Tibial artery (tissue), 4 donors: ENCODE measurements at regions not wholly inside any gene's neighbourhood (a gene's known extent, or its start where the extent isn't known, plus 50 kb on each side); places are given as distances from the start of the nearest gene placed in this dataset.

Experiments used
- DNase-seq, 2 donors: peaks; one replicate each; pipeline ENCODE4 v3.0.0-alpha.2; 2019
- H3K27ac ChIP-seq, 2 donors: fragments of 200-600 bp; sonication (generic) in 1 of 2; 1 replicate in 1 of 2; 2 replicates in 1 of 2; pipeline ENCODE4 v1.5.1; 2018 to 2019; ENCODE audit warnings: mild to moderate bottlenecking in 1 of 2
- H3K27me3 ChIP-seq, 2 donors: fragments of 200-600 bp; sonication (generic) in 1 of 2; one replicate each; pipeline versions ENCODE4 v1.5.1 to v1.6.0; 2016 to 2019
- H3K36me3 ChIP-seq, 3 donors: fragments of 200-600 bp; sonication (generic) in 2 of 3; one replicate each; pipeline ENCODE4 v1.5.1; 2016 to 2019; ENCODE audit warnings: mild to moderate bottlenecking in 2 of 3
- H3K4me1 ChIP-seq, 4 donors: fragments of 200-600 bp; sonication (generic) in 2 of 4; 1 replicate in 3 of 4; 2 replicates in 1 of 4; pipeline ENCODE4 v1.5.1; 2016 to 2019
- H3K4me3 ChIP-seq, 2 donors: fragments of 200-600 bp; sonication (generic) in 1 of 2; 1 replicate in 1 of 2; 2 replicates in 1 of 2; pipeline ENCODE4 v1.5.1; 2018 to 2019; ENCODE audit warnings: mild to moderate bottlenecking in 2 of 2
- H3K9me3 ChIP-seq, 3 donors: fragments of 200-600 bp; sonication (generic) in 1 of 3; one replicate each; pipeline ENCODE4 v1.5.1; 2016 to 2019
- intact Hi-C: fragments of 100-400 bp; cut with DNase I; formaldehyde crosslinking; loops from one replicate; pipeline ENCODE4 v1.15.0; 2023; ENCODE audit warnings: low total_unique reads
- TF ChIP-seq, protein P1 (sequence below), 2 experiments: fragments of 200-600 bp in 1 of 2; fragments of 450-650 bp in 1 of 2; IDR thresholded peaks; one replicate each; pipeline ENCODE4 v1.5.1; 2017 to 2019; ENCODE audit warnings: antibody characterized with exemption in 2 of 2, mild to moderate bottlenecking in 1 of 2, moderate library complexity in 1 of 2

GRCh38 chr15:35691173-35691761 lies 145.3 kb upstream of the DPH6 start:
- H3K4me1 ChIP-seq: peaks cover 0 to 47% (median 24%) of the 10 kb centered on the region in 4 donors
- no peaks in the 10 kb centered on the region for H3K27me3 ChIP-seq
- H3K27ac ChIP-seq: peak overlapping the region; percentile 77 to 79
- H3K36me3 ChIP-seq: no peaks in the 10 kb centered on the region
- DNase-seq: no peak
- no peak overlapping the region for H3K4me3 ChIP-seq
- TF ChIP-seq, protein P1, sequence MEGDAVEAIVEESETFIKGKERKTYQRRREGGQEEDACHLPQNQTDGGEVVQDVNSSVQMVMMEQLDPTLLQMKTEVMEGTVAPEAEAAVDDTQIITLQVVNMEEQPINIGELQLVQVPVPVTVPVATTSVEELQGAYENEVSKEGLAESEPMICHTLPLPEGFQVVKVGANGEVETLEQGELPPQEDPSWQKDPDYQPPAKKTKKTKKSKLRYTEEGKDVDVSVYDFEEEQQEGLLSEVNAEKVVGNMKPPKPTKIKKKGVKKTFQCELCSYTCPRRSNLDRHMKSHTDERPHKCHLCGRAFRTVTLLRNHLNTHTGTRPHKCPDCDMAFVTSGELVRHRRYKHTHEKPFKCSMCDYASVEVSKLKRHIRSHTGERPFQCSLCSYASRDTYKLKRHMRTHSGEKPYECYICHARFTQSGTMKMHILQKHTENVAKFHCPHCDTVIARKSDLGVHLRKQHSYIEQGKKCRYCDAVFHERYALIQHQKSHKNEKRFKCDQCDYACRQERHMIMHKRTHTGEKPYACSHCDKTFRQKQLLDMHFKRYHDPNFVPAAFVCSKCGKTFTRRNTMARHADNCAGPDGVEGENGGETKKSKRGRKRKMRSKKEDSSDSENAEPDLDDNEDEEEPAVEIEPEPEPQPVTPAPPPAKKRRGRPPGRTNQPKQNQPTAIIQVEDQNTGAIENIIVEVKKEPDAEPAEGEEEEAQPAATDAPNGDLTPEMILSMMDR (IDR thresholded peaks at IDR 0.05): no peak
- H3K9me3 ChIP-seq: no peaks in the 10 kb centered on the region
- intact Hi-C loops: no loop called here

- Histone ChIP-seq H3K27me3 (no peaks in the 10 kb centered on the region), H3K36me3 (no peaks in the 10 kb centered on the region), H3K4me3 (no peak overlapping the region), H3K9me3 (no peaks in the 10 kb centered on the region), H3K4me1 (peaks cover 0 to 54% (median 25%) of the 10 kb centered on the region in 4 donors), H3K27ac (peak overlapping the region; percentile 77 to 79)
- TF ChIP-seq, protein P1 (IDR thresholded peaks at IDR 0.05): no peak
- DNase-seq: no peak
- intact Hi-C loops: no loop called here
These were observed 146.2 kb upstream of the DPH6 start for GRCh38 chr15:35691891-35692867.

GRCh38 chr15:35693286-35693685 lies 147.3 kb upstream of the DPH6 start:
- Histone ChIP-seq H3K4me1 (peaks cover 0 to 66% (median 34%) of the 10 kb centered on the region in 4 donors), H3K4me3 (no peak overlapping the region), H3K27me3 (no peaks in the 10 kb centered on the region), H3K27ac (peak overlapping the region; percentile 77 to 79), H3K9me3 (no peaks in the 10 kb centered on the region), H3K36me3 (no peaks in the 10 kb centered on the region)
- intact Hi-C loops: no loop called here
- TF ChIP-seq, protein P1 (IDR thresholded peaks at IDR 0.05): no peak
- no peak for DNase-seq

DNA sequence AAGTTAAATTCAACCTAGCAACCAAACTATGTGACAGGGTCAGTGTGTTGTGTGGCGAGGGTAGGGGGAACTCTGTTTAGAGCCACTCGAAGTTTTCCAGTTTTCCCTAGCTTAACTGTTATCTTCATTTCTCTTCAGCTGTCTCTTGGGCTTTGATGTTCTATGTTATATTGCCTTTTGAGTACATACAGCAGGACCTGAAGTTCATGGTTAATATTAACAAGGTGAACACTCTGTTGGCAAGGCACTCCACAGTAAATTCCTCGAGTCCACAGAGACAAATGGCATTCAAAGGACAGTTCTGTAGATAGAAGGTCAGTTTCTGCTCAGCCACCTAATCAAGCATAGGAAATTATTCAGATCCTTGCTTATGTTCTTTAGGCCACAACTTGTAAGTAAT lies 147.9 kb upstream of the DPH6 start:
- Histone ChIP-seq H3K36me3 (no peaks in the 10 kb centered on the region), H3K4me1 (peaks cover 0 to 69% (median 37%) of the 10 kb centered on the region in 4 donors), H3K27me3 (no peaks in the 10 kb centered on the region), H3K4me3 (no peak overlapping the region), H3K9me3 (no peaks in the 10 kb centered on the region), H3K27ac (peak overlapping the region; percentile 77 to 79)
- no peak for DNase-seq
- intact Hi-C loops: no loop called here
- TF ChIP-seq, protein P1 (IDR thresholded peaks at IDR 0.05): no peak

DNA sequence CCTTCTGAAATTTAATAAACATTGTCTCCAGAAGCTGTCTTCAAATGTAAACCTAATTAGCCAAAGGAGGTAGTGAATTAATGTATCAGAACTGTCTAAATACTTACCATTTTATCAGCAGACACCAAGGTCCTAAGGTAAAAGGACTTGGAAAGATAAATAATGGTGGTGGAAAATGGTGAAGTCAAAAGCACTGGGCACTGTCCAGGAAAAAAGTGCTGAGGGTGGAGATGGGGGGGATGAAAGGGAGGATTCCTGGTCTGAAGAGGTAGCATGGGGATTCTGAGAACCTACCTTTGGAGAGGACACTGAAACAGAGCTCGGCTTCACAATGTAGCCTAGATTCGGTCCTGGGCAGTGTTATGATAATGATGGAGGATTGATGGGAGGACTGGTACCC lies 149.0 kb upstream of the DPH6 start:
- no peaks in the 10 kb centered on the region for H3K36me3 ChIP-seq
- H3K9me3 ChIP-seq: no peaks in the 10 kb centered on the region
- no peak overlapping the region for H3K27ac ChIP-seq
- peaks cover 0 to 61% (median 37%) of the 10 kb centered on the region in 4 donors for H3K4me1 ChIP-seq
- TF ChIP-seq, protein P1 (IDR thresholded peaks at IDR 0.05): no peak
- intact Hi-C loops: no loop called here
- DNase-seq: no peak
- no peaks in the 10 kb centered on the region for H3K27me3 ChIP-seq
- H3K4me3 ChIP-seq: no peak overlapping the region
